ENCODE measurements at regions not wholly inside any gene's neighbourhood (a gene's known extent, or its start where the extent isn't known, plus 50 kb on each side); places are given as distances from the start of the nearest gene placed in this dataset.

DNA sequence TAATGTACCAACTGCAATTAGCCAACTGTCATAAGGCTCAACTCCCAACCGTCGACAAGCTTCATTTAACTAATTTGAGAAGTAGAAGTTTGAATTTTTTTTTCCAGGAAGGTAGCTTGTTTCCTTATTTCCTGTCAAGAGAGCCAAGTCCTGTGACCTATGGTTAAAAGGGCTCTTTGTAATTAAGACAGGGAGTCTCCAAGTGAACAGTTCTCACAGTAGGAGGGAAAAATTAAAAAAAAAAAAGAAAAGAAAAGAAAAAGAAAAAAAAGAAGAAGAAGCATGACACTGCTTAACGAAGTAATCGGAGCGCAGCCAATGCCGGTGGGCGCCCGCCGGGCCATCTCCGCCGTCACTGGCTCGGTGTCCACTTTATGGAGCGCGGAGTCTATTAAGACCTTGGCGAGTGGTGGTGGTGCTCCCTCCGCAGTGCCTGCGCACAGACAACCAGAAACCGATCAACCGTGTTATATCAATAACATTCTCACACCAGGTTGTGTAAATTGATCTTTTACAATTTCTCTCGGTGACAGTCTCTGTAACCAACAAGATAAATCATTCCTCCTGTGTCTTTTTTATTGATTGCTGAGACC lies 197.2 kb upstream of the POU3F3 start (continued):
- TF ChIP-seq, protein P1, sequence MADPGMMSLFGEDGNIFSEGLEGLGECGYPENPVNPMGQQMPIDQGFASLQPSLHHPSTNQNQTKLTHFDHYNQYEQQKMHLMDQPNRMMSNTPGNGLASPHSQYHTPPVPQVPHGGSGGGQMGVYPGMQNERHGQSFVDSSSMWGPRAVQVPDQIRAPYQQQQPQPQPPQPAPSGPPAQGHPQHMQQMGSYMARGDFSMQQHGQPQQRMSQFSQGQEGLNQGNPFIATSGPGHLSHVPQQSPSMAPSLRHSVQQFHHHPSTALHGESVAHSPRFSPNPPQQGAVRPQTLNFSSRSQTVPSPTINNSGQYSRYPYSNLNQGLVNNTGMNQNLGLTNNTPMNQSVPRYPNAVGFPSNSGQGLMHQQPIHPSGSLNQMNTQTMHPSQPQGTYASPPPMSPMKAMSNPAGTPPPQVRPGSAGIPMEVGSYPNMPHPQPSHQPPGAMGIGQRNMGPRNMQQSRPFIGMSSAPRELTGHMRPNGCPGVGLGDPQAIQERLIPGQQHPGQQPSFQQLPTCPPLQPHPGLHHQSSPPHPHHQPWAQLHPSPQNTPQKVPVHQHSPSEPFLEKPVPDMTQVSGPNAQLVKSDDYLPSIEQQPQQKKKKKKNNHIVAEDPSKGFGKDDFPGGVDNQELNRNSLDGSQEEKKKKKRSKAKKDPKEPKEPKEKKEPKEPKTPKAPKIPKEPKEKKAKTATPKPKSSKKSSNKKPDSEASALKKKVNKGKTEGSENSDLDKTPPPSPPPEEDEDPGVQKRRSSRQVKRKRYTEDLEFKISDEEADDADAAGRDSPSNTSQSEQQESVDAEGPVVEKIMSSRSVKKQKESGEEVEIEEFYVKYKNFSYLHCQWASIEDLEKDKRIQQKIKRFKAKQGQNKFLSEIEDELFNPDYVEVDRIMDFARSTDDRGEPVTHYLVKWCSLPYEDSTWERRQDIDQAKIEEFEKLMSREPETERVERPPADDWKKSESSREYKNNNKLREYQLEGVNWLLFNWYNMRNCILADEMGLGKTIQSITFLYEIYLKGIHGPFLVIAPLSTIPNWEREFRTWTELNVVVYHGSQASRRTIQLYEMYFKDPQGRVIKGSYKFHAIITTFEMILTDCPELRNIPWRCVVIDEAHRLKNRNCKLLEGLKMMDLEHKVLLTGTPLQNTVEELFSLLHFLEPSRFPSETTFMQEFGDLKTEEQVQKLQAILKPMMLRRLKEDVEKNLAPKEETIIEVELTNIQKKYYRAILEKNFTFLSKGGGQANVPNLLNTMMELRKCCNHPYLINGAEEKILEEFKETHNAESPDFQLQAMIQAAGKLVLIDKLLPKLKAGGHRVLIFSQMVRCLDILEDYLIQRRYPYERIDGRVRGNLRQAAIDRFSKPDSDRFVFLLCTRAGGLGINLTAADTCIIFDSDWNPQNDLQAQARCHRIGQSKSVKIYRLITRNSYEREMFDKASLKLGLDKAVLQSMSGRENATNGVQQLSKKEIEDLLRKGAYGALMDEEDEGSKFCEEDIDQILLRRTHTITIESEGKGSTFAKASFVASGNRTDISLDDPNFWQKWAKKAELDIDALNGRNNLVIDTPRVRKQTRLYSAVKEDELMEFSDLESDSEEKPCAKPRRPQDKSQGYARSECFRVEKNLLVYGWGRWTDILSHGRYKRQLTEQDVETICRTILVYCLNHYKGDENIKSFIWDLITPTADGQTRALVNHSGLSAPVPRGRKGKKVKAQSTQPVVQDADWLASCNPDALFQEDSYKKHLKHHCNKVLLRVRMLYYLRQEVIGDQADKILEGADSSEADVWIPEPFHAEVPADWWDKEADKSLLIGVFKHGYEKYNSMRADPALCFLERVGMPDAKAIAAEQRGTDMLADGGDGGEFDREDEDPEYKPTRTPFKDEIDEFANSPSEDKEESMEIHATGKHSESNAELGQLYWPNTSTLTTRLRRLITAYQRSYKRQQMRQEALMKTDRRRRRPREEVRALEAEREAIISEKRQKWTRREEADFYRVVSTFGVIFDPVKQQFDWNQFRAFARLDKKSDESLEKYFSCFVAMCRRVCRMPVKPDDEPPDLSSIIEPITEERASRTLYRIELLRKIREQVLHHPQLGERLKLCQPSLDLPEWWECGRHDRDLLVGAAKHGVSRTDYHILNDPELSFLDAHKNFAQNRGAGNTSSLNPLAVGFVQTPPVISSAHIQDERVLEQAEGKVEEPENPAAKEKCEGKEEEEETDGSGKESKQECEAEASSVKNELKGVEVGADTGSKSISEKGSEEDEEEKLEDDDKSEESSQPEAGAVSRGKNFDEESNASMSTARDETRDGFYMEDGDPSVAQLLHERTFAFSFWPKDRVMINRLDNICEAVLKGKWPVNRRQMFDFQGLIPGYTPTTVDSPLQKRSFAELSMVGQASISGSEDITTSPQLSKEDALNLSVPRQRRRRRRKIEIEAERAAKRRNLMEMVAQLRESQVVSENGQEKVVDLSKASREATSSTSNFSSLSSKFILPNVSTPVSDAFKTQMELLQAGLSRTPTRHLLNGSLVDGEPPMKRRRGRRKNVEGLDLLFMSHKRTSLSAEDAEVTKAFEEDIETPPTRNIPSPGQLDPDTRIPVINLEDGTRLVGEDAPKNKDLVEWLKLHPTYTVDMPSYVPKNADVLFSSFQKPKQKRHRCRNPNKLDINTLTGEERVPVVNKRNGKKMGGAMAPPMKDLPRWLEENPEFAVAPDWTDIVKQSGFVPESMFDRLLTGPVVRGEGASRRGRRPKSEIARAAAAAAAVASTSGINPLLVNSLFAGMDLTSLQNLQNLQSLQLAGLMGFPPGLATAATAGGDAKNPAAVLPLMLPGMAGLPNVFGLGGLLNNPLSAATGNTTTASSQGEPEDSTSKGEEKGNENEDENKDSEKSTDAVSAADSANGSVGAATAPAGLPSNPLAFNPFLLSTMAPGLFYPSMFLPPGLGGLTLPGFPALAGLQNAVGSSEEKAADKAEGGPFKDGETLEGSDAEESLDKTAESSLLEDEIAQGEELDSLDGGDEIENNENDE (IDR thresholded peaks at IDR 0.05; ENCODE audit: insufficient replicate concordance, low read length), result no peak
- TF ChIP-seq CHD1 (IDR thresholded peaks at IDR 0.05; ENCODE audit: low read depth, low read length), result no peak
- no peak for TF ChIP-seq RNF2 (IDR thresholded peaks at IDR 0.05; ENCODE audit: borderline replicate concordance, low read depth, low read length, missing control alignments, poor library complexity, severe bottlenecking)
- no peak for TF ChIP-seq EGR1 (IDR thresholded peaks at IDR 0.05; ENCODE audit: borderline replicate concordance, low read depth, low read length)
- TF ChIP-seq TBP (IDR thresholded peaks at IDR 0.05; ENCODE audit: low read depth, low read length), result no peak
- no peak for TF ChIP-seq ZNF274 (IDR thresholded peaks at IDR 0.05; ENCODE audit: borderline replicate concordance, extremely low read depth, low read length)
- no peak for TF ChIP-seq NANOG (IDR thresholded peaks at IDR 0.05; ENCODE audit: insufficient read depth, low read depth, low read length, poor library complexity, severe bottlenecking)
- TF ChIP-seq CTCF (IDR thresholded peaks at IDR 0.05; ENCODE audit: control extremely low read depth in 1 of 3, insufficient read depth in 1 of 3, low read depth in 1 of 3, low read length in 3 of 3), result no peak

Measured in H1 (cell line).